Thyroid gland (tissue), 4 donors: ENCODE measurements at regions not wholly inside any gene's neighbourhood (a gene's known extent, or its start where the extent isn't known, plus 50 kb on each side); places are given as distances from the start of the nearest gene placed in this dataset.

Experiments used
- CTCF ChIP-seq, 6 experiments: fragments of 200-600 bp in 3 of 6; fragments of 450-650 bp in 3 of 6; sonication (generic) in 3 of 6; IDR thresholded peaks; one replicate each; pipeline ENCODE4 v1.5.1; 2016 to 2019; ENCODE audit warnings: antibody characterized with exemption in 6 of 6, mild to moderate bottlenecking in 2 of 6, inconsistent platforms in 1 of 6, moderate library complexity in 1 of 6
- POLR2A ChIP-seq, 2 donors: fragments of 450-650 bp; IDR thresholded peaks; one replicate each; pipeline ENCODE4 v1.6.1; 2017; ENCODE audit warnings: antibody characterized with exemption in 2 of 2, mild to moderate bottlenecking in 2 of 2, moderate library complexity in 1 of 2

GRCh38 chr2:154577390-154577789 lies 121.1 kb upstream of the KCNJ3 start:
- no peak for TF ChIP-seq CTCF (IDR thresholded peaks at IDR 0.05)
- no peak for TF ChIP-seq POLR2A (IDR thresholded peaks at IDR 0.05)
